HG03439 (cell line): ENCODE measurements at regions not wholly inside any gene's neighbourhood (a gene's known extent, or its start where the extent isn't known, plus 50 kb on each side); places are given as distances from the start of the nearest gene placed in this dataset.
"Not testable (repeated sequence)": the region's sequence is repeated elsewhere in the genome, so short reads cannot be mapped to it uniquely, and the experiment has no call there.

Experiments
- ATAC-seq: cut with Tn5 transposase; IDR thresholded peaks from one replicate; pipeline ENCODE4 v1.9.1; 2021; ENCODE audit warnings: mild to moderate bottlenecking, moderate library complexity; ENCODE audit not compliant: unreplicated experiment

DNA sequence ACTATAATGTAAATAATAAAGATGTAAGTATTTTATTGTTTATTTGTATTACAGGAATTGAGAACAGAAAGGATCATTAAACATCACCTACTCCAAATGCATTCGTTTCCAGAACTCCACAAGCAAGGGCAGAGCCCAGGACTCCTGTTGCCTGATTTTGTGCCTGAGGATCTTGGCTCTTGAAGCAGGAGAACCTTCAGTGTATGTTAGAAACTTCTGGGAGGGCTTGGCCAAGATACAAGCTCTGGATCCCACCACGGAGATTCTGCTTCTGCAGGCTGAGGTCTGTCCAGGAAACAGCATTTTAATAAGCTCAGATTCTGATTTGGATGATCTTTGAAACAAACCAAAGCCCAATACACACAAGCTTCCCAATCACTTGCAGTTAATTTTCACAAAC lies 142.4 kb upstream of the SOX11 start:
- no peak for ATAC-seq

GRCh38 chr2:5555636-5556035 lies 136.5 kb upstream of the SOX11 start:
- no peak for ATAC-seq

DNA sequence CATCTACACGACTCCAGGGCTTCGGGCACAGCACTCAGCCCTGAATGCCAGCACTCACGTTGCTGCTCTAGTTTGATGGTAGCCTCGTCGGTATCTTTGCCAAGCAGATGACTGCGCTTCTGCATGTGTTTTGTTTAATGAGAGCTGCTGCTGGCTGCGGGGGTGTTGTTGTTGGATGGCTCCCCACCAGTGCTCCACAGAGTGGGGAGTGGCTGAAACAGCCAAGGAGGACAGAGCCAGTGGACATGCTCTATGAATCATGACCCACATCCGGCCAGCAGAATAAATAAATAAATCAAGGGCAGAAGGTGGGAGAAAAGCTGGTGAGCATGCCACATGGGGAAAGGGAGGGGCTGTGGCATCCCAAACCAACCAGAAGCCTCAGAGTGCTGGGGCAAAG lies 131.2 kb upstream of the SOX11 start:
- no peak for ATAC-seq

GRCh38 chr2:5562426-5562825 lies 129.8 kb upstream of the SOX11 start:
- ATAC-seq, result no peak

DNA sequence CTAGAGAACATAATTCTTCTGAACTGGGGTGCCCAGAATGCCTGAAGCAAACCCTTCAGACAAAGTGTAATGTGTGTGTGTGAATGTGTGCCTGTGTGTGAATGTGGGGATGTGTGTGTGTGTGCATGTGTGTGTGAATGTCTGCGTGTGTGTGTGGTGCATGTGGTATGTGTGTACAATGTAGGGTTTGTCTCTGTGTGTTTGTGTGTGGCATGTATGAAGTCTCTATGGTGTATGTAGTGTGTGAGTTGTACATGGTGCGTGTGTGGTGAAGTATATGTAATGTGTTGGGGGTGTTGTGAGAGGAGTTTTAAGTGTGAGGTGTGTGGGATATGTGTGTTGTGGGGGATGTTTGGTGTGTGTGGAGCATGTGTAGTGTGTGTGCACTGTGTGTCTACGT lies 129.3 kb upstream of the SOX11 start:
- ATAC-seq, result no peak

- no peak for ATAC-seq
These were observed 128.8 kb upstream of the SOX11 start for GRCh38 chr2:5563411-5563810.

DNA sequence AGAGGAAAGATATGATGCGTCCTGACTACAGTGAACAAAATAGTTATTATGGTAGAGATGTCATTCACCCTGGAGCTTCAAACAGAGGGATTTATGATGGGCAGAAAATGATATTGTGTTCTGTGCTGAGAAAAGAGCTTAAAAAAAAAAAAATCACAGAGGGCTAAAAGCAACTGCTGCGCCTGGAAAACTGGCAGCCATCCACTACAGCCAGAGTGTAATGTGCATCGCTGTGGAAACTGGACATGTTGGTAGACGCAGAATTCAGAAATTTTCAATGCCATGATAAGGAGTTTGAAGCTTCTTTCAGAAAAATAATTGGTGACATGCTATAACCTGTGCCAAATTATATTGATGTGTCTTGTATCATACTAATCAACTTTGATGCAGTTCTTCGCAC lies 122.9 kb upstream of the SOX11 start:
- ATAC-seq, result no peak

DNA sequence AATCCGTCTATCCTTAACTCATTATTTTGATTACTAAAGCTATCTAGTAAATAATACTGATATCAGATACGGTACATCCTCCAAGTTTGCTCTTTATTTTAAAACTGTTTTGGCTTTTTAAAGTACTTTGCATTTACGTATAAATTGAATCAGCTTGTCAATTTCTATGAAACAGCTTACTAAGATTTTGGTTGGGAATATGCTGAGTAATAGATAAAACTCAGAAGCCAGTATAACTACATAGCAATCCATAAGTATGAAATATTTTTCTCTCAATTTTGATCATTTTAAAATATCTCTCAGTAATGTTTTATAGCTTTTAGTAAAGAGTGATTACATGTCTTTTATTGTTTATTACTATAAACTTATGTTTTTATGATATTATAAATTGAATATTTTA lies 116.2 kb upstream of the SOX11 start:
- ATAC-seq, result no peak

DNA sequence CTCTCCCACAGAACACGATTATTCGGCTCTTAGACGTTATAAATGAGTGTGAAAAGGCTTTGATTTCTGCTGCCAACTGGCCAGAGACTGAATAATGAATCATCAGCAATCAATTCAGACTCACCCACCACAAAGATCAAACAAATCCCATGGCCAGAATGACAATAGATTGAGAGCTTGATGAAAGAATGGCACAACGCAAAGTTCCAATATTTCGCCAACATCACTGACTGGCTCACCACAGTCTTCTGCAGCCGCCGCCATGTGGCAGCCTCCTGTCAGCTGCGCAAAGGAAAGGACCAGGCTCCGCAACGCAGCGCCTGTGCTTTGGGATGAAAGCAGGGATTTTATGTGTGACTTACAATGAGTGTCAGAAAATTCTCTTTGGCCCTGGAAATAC lies 104.4 kb upstream of the SOX11 start:
- ATAC-seq, result no peak

DNA sequence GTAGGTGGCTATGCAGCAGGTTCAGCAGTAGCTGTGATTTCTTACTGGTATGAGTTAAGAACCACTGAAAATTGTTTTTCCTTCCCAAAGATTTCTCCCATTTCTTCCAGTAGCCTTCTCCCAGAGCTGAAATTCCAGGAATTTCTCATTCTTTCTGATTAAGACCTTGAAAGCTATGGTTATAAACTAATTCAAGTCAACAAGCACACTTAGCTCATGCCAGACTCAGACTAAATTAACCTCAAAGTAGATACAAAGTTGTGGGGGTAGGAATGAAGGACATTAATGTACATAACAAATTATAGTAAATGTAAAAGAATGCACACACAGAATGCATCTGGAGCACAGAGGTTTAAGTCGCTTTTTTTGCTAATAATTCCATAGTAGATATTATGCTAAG lies 103.6 kb upstream of the SOX11 start:
- ATAC-seq, result no peak

DNA sequence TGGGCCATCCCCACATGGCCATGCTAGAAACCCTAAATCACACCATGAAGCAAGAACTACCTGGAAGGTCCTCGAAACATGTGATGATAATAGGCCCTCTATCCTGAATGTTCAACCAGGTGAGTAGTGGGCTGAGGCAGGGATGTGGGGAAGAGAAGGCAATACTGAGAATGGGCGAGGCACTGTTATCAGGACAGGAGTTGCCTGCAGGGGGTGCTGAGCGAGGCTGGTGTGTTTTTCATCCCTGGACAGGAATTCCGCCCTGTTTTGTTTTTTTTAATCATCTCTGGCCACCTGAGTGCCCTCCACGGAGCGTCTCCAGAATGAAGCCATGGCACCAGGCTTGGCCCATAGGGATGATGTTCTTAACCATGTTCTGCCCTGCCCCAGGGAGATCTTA lies 103.0 kb upstream of the SOX11 start:
- no peak for ATAC-seq

- no peak for ATAC-seq
These were observed 101.3 kb upstream of the SOX11 start for GRCh38 chr2:5590886-5591285.

- no peak for ATAC-seq
These were observed 99.3 kb upstream of the SOX11 start for GRCh38 chr2:5592916-5593315.

- no peak for ATAC-seq
These were observed 97.9 kb upstream of the SOX11 start for GRCh38 chr2:5594249-5594695.

GRCh38 chr2:5596868-5597267 lies 95.3 kb upstream of the SOX11 start:
- ATAC-seq, result no peak

DNA sequence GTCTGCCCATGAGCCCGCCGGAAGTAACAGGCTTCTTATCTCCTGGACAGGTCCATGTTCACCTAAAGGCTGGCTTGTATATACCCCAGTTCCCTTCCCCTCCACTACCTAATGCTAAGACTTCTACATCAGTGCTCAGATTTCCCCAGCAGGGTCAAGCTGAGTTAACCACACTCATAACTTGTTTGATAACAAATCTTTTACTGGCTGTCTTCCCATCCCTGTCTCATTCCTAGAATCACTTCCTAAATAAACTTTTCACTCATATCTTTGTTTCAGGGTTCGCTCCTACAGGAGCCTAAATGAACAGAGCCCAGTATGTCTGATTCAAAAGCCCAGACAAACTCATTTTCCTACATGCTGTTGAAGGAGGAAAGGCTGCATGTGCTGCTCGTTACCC lies 94.0 kb upstream of the SOX11 start:
- ATAC-seq, result no peak

GRCh38 chr2:5609201-5609600 lies 83.0 kb upstream of the SOX11 start:
- ATAC-seq, result no peak

DNA sequence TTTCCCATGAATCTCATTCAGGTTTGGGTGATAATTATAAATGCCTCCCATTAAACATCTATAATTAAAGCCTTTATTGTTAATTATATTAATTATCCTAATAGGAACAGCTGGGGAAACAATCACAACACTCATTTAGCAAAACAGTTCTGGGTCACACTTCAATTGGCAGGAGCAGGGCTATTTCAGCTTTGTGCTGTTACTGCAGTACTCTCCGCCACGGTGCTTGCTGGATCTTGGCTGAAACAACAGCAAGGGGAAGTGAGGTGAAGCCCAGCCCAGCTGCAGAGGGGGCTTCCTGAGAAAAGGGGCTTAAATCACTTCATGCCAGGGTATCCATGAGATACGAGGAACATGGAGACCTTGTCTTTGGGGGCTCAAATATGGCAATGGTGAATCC lies 79.5 kb upstream of the SOX11 start:
- ATAC-seq, result no peak

DNA sequence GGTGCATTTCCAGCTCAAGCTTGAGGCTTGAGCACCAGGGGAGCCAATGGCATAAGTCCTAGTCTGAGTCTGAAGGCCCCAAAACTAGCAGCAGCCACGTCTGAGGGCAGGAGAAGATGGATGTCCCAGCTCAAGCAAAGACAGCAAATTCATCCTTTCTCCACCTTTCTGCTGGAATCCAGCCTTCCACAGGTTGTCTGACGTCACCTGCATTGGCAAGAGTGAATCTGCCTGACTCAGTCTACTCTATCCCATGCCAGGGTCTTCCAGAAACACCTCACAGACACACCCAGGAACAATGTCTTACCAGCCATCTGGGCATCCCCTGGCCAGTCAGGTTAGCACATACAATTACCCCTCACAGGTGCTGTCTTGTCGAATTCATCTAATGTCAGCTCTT lies 76.2 kb upstream of the SOX11 start:
- ATAC-seq, result no peak

- ATAC-seq, result no peak
These were observed 74.8 kb upstream of the SOX11 start for GRCh38 chr2:5617358-5617757.

DNA sequence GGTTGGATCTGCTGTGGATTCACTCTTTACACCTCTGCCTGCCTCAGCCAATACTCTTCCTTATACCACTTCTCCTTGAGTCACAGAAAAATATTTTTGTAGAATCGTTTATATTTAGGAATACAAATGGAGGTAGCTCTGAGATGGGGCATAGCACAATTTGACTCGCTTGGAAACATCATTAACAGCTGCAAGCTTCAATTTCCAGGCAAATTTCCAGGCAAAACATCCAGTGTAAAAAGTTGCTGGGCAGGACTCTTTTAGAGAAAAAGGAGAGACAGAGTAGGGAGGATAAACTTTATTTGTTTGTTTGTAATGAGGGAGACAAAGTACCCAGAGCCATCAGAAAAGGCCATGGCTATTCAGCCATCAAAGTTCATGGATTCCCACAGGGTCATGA lies 74.4 kb upstream of the SOX11 start:
- no peak for ATAC-seq

DNA sequence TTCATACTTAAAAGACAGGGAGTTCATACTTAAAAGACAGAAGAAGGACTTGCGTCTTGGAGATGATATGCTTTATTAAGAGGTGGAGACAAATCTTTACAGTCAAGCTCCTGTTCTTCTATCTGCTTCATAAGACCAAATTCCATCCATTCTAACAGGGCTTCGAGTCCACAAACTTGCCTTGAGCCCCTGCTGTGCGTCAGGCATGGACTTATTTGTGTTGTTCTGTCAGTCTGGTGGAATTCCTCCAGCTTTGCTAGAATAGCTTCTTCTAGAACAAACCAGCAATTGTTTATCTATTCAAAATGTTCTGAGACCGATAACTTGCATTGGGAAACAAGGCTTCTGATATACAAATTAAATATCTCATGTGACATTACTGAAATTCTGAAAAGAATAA lies 73.9 kb upstream of the SOX11 start:
- ATAC-seq, result no peak

GRCh38 chr2:5625556-5626065 lies 66.6 kb upstream of the SOX11 start:
- ATAC-seq, result not testable (repeated sequence)

- ATAC-seq, result not testable (repeated sequence)
These were observed 63.7 kb upstream of the SOX11 start for GRCh38 chr2:5628484-5628883.
